H1 (cell line): ENCODE measurements at regions not wholly inside any gene's neighbourhood (a gene's known extent, or its start where the extent isn't known, plus 50 kb on each side); places are given as distances from the start of the nearest gene placed in this dataset.

ENCODE experiments used
- CBX8 ChIP-seq: fragments of 300-800, 300-1000 bp; sonication (generic); IDR thresholded peaks from 2 replicates; pipeline ENCODE4 v1.7.1; 2016; ENCODE audit warnings: low read depth, low read length, borderline replicate concordance
- CHD1 ChIP-seq: IDR thresholded peaks from 2 replicates; pipeline ENCODE4 v1.6.1; 2012; ENCODE audit warnings: low read depth, low read length, improper control_type of control experiment
- CTCF ChIP-seq, 3 experiments: IDR thresholded peaks; 1 replicate in 2 of 3; 2 replicates in 1 of 3; pipeline versions ENCODE4 v1.5.1 to v1.6.1; 2011; ENCODE audit warnings: low read length in 3 of 3, mild to moderate bottlenecking in 3 of 3, inconsistent platforms in 2 of 3, low read depth in 1 of 3, moderate library complexity in 1 of 3; ENCODE audit not compliant: insufficient read depth in 1 of 3; ENCODE audit errors: control extremely low read depth in 1 of 3
- HDAC2 ChIP-seq, 2 experiments: fragments of 300-600 bp in 1 of 2; sonication (generic) in 1 of 2; IDR thresholded peaks; 2 replicates each; pipeline ENCODE4 v1.6.1; 2011 to 2012; ENCODE audit warnings: low read depth in 2 of 2, low read length in 2 of 2, mild to moderate bottlenecking in 2 of 2, moderate library complexity in 2 of 2, borderline replicate concordance in 1 of 2, inconsistent platforms in 1 of 2
- NRF1 ChIP-seq: IDR thresholded peaks from 2 replicates; pipeline ENCODE4 v1.6.1; 2011; ENCODE audit warnings: mild to moderate bottlenecking, low read depth, low read length, improper control_type of control experiment
- SP4 ChIP-seq: IDR thresholded peaks from 2 replicates; pipeline ENCODE4 v1.6.1; 2012; ENCODE audit warnings: low read length, inconsistent platforms
- TAF1 ChIP-seq: IDR thresholded peaks from 2 replicates; pipeline ENCODE4 v1.6.1; 2011; ENCODE audit warnings: mild to moderate bottlenecking, low read depth, low read length
- ZNF274 ChIP-seq: IDR thresholded peaks from 2 replicates; pipeline ENCODE4 v1.7.0; 2012; ENCODE audit warnings: low read length, borderline replicate concordance; ENCODE audit errors: extremely low read depth

- TF ChIP-seq CTCF (IDR thresholded peaks at IDR 0.05; ENCODE audit: control extremely low read depth in 1 of 3, insufficient read depth in 1 of 3, low read depth in 1 of 3, low read length in 3 of 3) (no peak), CBX8 (no peak), HDAC2 (IDR thresholded peaks at IDR 0.05; ENCODE audit: borderline replicate concordance in 1 of 2, low read depth in 2 of 2, low read length in 2 of 2) (no peak), CHD1 (no peak), ZNF274 (no peak), NRF1 (no peak), SP4 (no peak), TAF1 (no peak)
- TF ChIP-seq, all 59 proteins: peak for 0
Observed at GRCh38 chr7:54878339-54878738, 119.3 kb upstream of the SEC61G start (continued).
